SK-N-SH (cell line): ENCODE measurements at regions not wholly inside any gene's neighbourhood (a gene's known extent, or its start where the extent isn't known, plus 50 kb on each side); places are given as distances from the start of the nearest gene placed in this dataset.

Experiments
- CTCF ChIA-PET: fragments of 300-600, 350-600 bp; formaldehyde crosslinking; extraction: SDS; loops from one replicate; lab custom pipeline; 2021; lab: Yijun Ruan, JAX
- POLR2A ChIA-PET: fragments of 350-600 bp; sonication (Branson Sonifier 250); formaldehyde crosslinking; extraction: SDS; loops from one replicate; lab custom pipeline; 2020; ENCODE audit warnings: antibody characterized with exemption, inconsistent platforms; lab: Yijun Ruan, JAX
- DNase-seq: peaks from one replicate; pipeline ENCODE4 v3.0.0; 2012
- H2AFZ ChIP-seq: fragments of 200-600 bp; sonication (generic); 2 replicates; pipeline ENCODE4 v1.8.1; 2016; ENCODE audit warnings: antibody characterized with exemption, mild to moderate bottlenecking, low read depth
- H3F3A ChIP-seq: fragments of 200-600 bp; sonication (generic); replicated peaks from 2 replicates; pipeline ENCODE3; 2016; ENCODE audit warnings: antibody characterized with exemption, mild to moderate bottlenecking; ENCODE audit not compliant: insufficient read depth
- H3K27ac ChIP-seq, 2 experiments: fragments of 200-500 bp in 1 of 2; fragments of 200-600 bp in 1 of 2; sonication (Bioruptor generic) in 1 of 2; sonication (generic), shearing (Covaris generic) in 1 of 2; 2 replicates each; pipeline versions ENCODE4 v1.5.1 to v1.6.1; 2014 to 2016; ENCODE audit warnings: low read depth in 2 of 2, inconsistent platforms in 1 of 2, low read length in 1 of 2, mild to moderate bottlenecking in 1 of 2, mixed read lengths in 1 of 2
- H3K27me3 ChIP-seq: fragments of 200-600 bp; sonication (generic), shearing (Covaris generic); 2 replicates; pipeline ENCODE4 v1.6.1; 2016; ENCODE audit warnings: mixed run types; ENCODE audit not compliant: insufficient read depth
- H3K36me3 ChIP-seq, 2 experiments: fragments of 200-500 bp in 1 of 2; fragments of 200-600 bp in 1 of 2; sonication (Bioruptor generic) in 1 of 2; sonication (generic) in 1 of 2; replicated peaks in 1 of 2; 2 replicates each; pipeline versions ENCODE3 to v1.5.1; 2014 to 2016; ENCODE audit warnings: low read length in 1 of 2, mild to moderate bottlenecking in 1 of 2; ENCODE audit not compliant: insufficient read depth in 2 of 2, control insufficient read depth in 1 of 2
- H3K4me1 ChIP-seq, 2 experiments: fragments of 200-500 bp in 1 of 2; fragments of 200-600 bp in 1 of 2; sonication (Bioruptor generic) in 1 of 2; sonication (generic), shearing (Covaris generic) in 1 of 2; 2 replicates each; pipeline versions ENCODE4 v1.5.1 to v1.6.1; 2014 to 2016; ENCODE audit warnings: low read depth in 1 of 2, low read length in 1 of 2, mixed run types in 1 of 2; ENCODE audit not compliant: insufficient read depth in 2 of 2, control insufficient read depth in 1 of 2
- H3K4me2 ChIP-seq: fragments of 200-600 bp; sonication (generic), shearing (Covaris generic); 2 replicates; pipeline ENCODE4 v1.6.1; 2017; ENCODE audit warnings: mixed run types
- H3K4me3 ChIP-seq, 2 experiments: fragments of 200-500 bp in 1 of 2; fragments of 200-600 bp in 1 of 2; sonication (Bioruptor generic) in 1 of 2; sonication (generic), shearing (Covaris generic) in 1 of 2; 2 replicates each; pipeline versions ENCODE4 v1.5.1 to v1.8.1; 2014 to 2016; ENCODE audit warnings: low read depth in 2 of 2, inconsistent platforms in 1 of 2, low read length in 1 of 2, mild to moderate bottlenecking in 1 of 2, mixed read lengths in 1 of 2, moderate library complexity in 1 of 2
- H3K79me2 ChIP-seq: fragments of 200-600 bp; sonication (generic); 2 replicates; pipeline ENCODE4 v1.8.1; 2017; ENCODE audit warnings: mild to moderate bottlenecking; ENCODE audit not compliant: insufficient read depth
- H3K9ac ChIP-seq: fragments of 200-600 bp; sonication (generic); 2 replicates; pipeline ENCODE4 v1.6.1; 2017; ENCODE audit warnings: mixed run types
- H3K9me2 ChIP-seq: fragments of 200-600 bp; sonication (generic); 2 replicates; pipeline ENCODE4 v1.6.1; 2017; ENCODE audit warnings: mixed run types
- H3K9me3 ChIP-seq: fragments of 200-600 bp; sonication (generic); 2 replicates; pipeline ENCODE4 v1.6.1; 2017; ENCODE audit warnings: mixed run types, mild to moderate bottlenecking, moderate library complexity
- H4K20me1 ChIP-seq: fragments of 200-600 bp; sonication (generic); 2 replicates; pipeline ENCODE4 v1.6.1; 2017; ENCODE audit warnings: mild to moderate bottlenecking, mixed run types; ENCODE audit not compliant: insufficient read depth
- EP300 ChIP-seq, 2 experiments: IDR thresholded peaks; 2 replicates each; pipeline versions ENCODE4 v1.4.0 to v1.6.1; 2012; ENCODE audit warnings: borderline replicate concordance in 1 of 2, low read depth in 1 of 2, low read length in 1 of 2
- GATA2 ChIP-seq: sonication (generic); formaldehyde crosslinking; IDR thresholded peaks from 2 replicates; pipeline ENCODE4 v1.5.0; 2020; ENCODE audit warnings: mild to moderate bottlenecking, missing genetic modification reagents
- RXRA ChIP-seq: IDR thresholded peaks from 2 replicates; pipeline ENCODE4 v1.4.0; 2012; ENCODE audit warnings: low read depth, mild to moderate bottlenecking, borderline replicate concordance
- YY1 ChIP-seq: IDR thresholded peaks from 2 replicates; pipeline ENCODE4 v1.4.0; 2012; ENCODE audit warnings: low read depth, mild to moderate bottlenecking
- ZBTB33 ChIP-seq: IDR thresholded peaks from 2 replicates; pipeline ENCODE4 v1.4.0; 2012; ENCODE audit warnings: low read depth, borderline replicate concordance
- whole genome bisulfite sequencing: methylation state at CpG from one replicate; pipeline ENCODE4 v1.1.6; 2017; ENCODE audit warnings: low lambda C conversion rate; 5-methylcytosine and 5-hydroxymethylcytosine counted together

- Histone ChIP-seq H3K36me3 (no peaks in the 10 kb centered on the region), H3K4me3 (no peak overlapping the region), H3K9me3 (no peaks in the 10 kb centered on the region), H3F3A (no peaks in the 10 kb centered on the region), H2AFZ (no peak overlapping the region), H3K27me3 (no peaks in the 10 kb centered on the region), H3K4me1 (peaks cover 0 to 16% of the 10 kb centered on the region in 2 experiments; a peak in 1 of 4 replicates), H4K20me1 (no peaks in the 10 kb centered on the region), H3K79me2 (no peaks in the 10 kb centered on the region), H3K9ac (no peak overlapping the region), H3K27ac (no peak overlapping the region), H3K4me2 (no peak overlapping the region), H3K9me2 (no peaks in the 10 kb centered on the region)
- TF ChIP-seq ZBTB33 (no peak), GATA2 (peak; percentile 48)
- ChIA-PET CTCF (interaction anchor here (0.8 to 2.7 kb wide), 7 partner anchors 12 to 92 kb away, joined by 3 to 20 read pairs (median 4); no protein-coding TSS in a partner anchor), POLR2A (no interaction called here)
- WGBS = 73% methylated on average over 9 of the region's 13 CpGs
- peak; percentile 44 for DNase-seq
Observed at GRCh38 chr6:37109714-37110499, 60.0 kb upstream of the PIM1 start.

DNA sequence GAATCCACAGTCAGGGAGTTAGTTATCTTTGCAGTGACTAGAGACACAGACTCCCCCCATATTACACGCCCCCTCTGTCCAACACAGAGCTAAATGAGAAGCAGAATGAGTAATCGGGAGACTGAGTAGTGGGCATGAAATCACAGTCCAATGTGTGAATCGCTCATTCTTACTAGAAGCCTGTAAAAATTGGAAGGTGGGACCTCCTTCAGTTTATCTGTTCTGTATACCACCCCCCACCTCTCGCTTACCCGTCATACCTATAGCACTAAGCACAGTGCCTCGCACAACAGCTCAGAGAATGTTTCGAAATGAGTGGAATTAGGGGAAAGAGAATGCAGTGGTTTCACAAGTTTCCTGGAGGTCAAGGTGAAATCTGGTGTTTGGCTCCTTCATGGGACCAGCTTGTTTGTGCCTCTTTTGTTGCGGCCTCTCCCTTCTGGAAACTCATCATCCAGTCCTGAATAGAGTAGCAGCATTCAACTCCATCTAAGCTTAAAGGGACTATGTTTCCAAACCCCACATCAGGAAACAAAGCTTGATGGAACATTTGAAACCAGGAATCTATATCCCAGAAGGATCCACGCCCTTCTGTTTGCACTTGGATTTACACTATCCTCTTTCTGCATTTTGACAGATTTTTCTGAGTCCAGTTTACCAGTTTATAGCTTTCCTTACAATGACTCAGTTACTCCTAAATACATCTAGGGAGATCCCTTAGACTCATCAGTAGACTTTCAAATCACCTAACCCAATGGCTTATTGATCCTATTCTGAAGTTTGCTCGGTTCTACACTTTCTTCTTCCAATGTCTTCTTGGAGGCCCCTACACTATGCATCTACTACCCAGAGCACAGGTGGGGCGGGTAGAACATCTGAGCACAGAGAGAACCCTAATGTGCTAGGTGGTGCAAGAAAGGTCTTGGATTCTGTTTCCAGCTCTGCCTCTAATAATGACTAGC lies 59.2 kb upstream of the PIM1 start:
- no peaks in the 10 kb centered on the region for H3K36me3 ChIP-seq
- H3K4me3 ChIP-seq = no peak overlapping the region
- H3K9me3 ChIP-seq = no peaks in the 10 kb centered on the region
- H4K20me1 ChIP-seq = no peaks in the 10 kb centered on the region
- H3F3A ChIP-seq = no peaks in the 10 kb centered on the region
- H3K9me2 ChIP-seq = no peaks in the 10 kb centered on the region
- no peaks in the 10 kb centered on the region for H3K27me3 ChIP-seq
- H3K79me2 ChIP-seq = no peaks in the 10 kb centered on the region
- no peak overlapping the region for H2AFZ ChIP-seq
- TF ChIP-seq EP300 (IDR thresholded peaks at IDR 0.05; ENCODE audit: borderline replicate concordance in 1 of 2, low read depth in 1 of 2, low read length in 1 of 2) (0 out of 4 replicates have a peak, but pooled peaks of 1 of the 2 experiments have one; percentile 9), RXRA (no peak), YY1 (no peak)
- no peak overlapping the region for H3K9ac ChIP-seq
- DNase-seq = no peak
- POLR2A ChIA-PET = no interaction called here
- peaks cover 0 to 10% of the 10 kb centered on the region in 2 experiments; a peak in 1 of 4 replicates for H3K4me1 ChIP-seq
- WGBS = 77% methylated on average over 11 of the region's 11 CpGs
- no peak overlapping the region for H3K4me2 ChIP-seq
- no peak overlapping the region for H3K27ac ChIP-seq
- CTCF ChIA-PET = interaction anchor here (0.6 to 2.7 kb wide), 9 partner anchors 13 to 93 kb away, joined by 3 to 20 read pairs (median 4); no protein-coding TSS in a partner anchor
